Fibroblast of lung (primary cell): ENCODE measurements at regions not wholly inside any gene's neighbourhood (a gene's known extent, or its start where the extent isn't known, plus 50 kb on each side); places are given as distances from the start of the nearest gene placed in this dataset.

Experiments used
- DNase-seq, 2 donors: peaks; one replicate each; pipeline versions ENCODE4 v3.0.0 to v3.0.0-alpha.2; 2010; ENCODE audit warnings: low read depth in 2 of 2
- H2AFZ ChIP-seq: 2 replicates; pipeline ENCODE4 v1.5.1; 2012; ENCODE audit warnings: low read length, control low read depth, inconsistent platforms
- H3K27ac ChIP-seq: 2 replicates; pipeline ENCODE4 v1.5.1; 2011; ENCODE audit warnings: low read length, control low read depth; ENCODE audit not compliant: insufficient read depth
- H3K27me3 ChIP-seq: 2 replicates; pipeline ENCODE4 v1.5.1; 2011; ENCODE audit warnings: mild to moderate bottlenecking, low read length; ENCODE audit not compliant: control insufficient read depth, insufficient read depth
- H3K36me3 ChIP-seq: 2 replicates; pipeline ENCODE4 v1.5.1; 2011; ENCODE audit warnings: low read length; ENCODE audit not compliant: control insufficient read depth, insufficient read depth
- H3K4me1 ChIP-seq: 2 replicates; pipeline ENCODE4 v1.5.1; 2011; ENCODE audit warnings: low read length; ENCODE audit not compliant: control insufficient read depth, insufficient read depth; ENCODE audit errors: extremely low read depth
- H3K4me2 ChIP-seq: 2 replicates; pipeline ENCODE4 v1.5.1; 2011; ENCODE audit warnings: low read length, control low read depth; ENCODE audit not compliant: insufficient read depth; ENCODE audit errors: extremely low read depth
- H3K4me3 ChIP-seq, 4 experiments: fragments of 200-600 bp in 1 of 4; sonication (generic) in 1 of 4; replicated peaks in 1 of 4; 2 replicates each; pipeline ENCODE4 v1.5.1; 2011 to 2016; ENCODE audit warnings: low read length in 4 of 4, low read depth in 3 of 4, mild to moderate bottlenecking in 3 of 4, control low read depth in 2 of 4, inconsistent platforms in 1 of 4, mixed read lengths in 1 of 4; ENCODE audit not compliant: insufficient read depth in 1 of 4; ENCODE audit errors: control extremely low read depth in 1 of 4
- H3K79me2 ChIP-seq: 2 replicates; pipeline ENCODE4 v1.5.1; 2012; ENCODE audit warnings: mild to moderate bottlenecking, low read length, inconsistent platforms; ENCODE audit not compliant: control insufficient read depth, insufficient read depth
- H3K9ac ChIP-seq: 2 replicates; pipeline ENCODE4 v1.5.1; 2011; ENCODE audit warnings: mild to moderate bottlenecking, low read length, control low read depth; ENCODE audit not compliant: insufficient read depth
- H3K9me3 ChIP-seq: 2 replicates; pipeline ENCODE4 v1.5.1; 2012; ENCODE audit warnings: low read depth, low read length; ENCODE audit not compliant: control insufficient read depth, insufficient read depth
- H4K20me1 ChIP-seq: 2 replicates; pipeline ENCODE4 v1.5.1; 2011; ENCODE audit warnings: low read length; ENCODE audit not compliant: control insufficient read depth, insufficient read depth; ENCODE audit errors: extremely low read depth
- CTCF ChIP-seq, 2 donors: IDR thresholded peaks in 1 of 2; conservative IDR thresholded peaks in 1 of 2; 1 replicate in 1 of 2; 2 replicates in 1 of 2; pipeline ENCODE4 v1.5.1; 2011 to 2012; ENCODE audit warnings: low read length in 2 of 2, control low read depth in 1 of 2, inconsistent platforms in 1 of 2, low read depth in 1 of 2, mild to moderate bottlenecking in 1 of 2
- EZH2 ChIP-seq: IDR thresholded peaks from 2 replicates; pipeline ENCODE4 v1.5.1; 2012; ENCODE audit warnings: low read length, control low read depth, mild to moderate bottlenecking; ENCODE audit errors: missing control alignments

DNA sequence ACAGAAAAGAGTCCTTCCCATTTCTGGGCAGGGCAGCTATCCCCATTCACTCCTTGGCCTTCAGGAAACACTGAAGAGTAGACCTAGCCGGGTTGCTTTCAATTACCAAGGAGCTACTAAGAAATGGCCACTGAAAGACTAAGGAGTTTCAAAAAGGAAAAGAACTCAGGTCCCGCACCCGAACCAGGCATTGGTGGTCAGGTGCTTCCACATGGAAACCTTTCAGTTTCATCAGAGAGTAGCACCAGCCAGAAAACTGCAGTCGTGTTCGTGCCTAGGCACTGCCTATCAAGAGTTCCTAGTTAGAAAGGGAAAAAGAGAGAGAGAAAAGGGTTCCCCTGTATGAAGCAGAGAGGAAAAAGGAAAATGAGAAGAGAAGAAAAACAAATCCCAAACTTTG is 237.9 kb downstream of the KLHL4 start:
- Histone ChIP-seq H3K36me3 (no peaks in the 10 kb centered on the region), H3K9me3 (no peaks in the 10 kb centered on the region), H4K20me1 (no peaks in the 10 kb centered on the region), H3K4me3 (no peak overlapping the region), H3K4me1 (no peaks in the 10 kb centered on the region), H3K4me2 (no peak overlapping the region), H3K27ac (no peak overlapping the region), H3K79me2 (no peaks in the 10 kb centered on the region), H2AFZ (no peak overlapping the region), H3K27me3 (no peaks in the 10 kb centered on the region), H3K9ac (no peak overlapping the region)
- no peak for TF ChIP-seq CTCF (conservative IDR thresholded peaks at IDR 0.05 in 1 of 2, IDR thresholded peaks at IDR 0.05 in 1 of 2; ENCODE audit: low read depth in 1 of 2, low read length in 2 of 2)
- TF ChIP-seq EZH2 = no peak
- DNase-seq = no peak

DNA sequence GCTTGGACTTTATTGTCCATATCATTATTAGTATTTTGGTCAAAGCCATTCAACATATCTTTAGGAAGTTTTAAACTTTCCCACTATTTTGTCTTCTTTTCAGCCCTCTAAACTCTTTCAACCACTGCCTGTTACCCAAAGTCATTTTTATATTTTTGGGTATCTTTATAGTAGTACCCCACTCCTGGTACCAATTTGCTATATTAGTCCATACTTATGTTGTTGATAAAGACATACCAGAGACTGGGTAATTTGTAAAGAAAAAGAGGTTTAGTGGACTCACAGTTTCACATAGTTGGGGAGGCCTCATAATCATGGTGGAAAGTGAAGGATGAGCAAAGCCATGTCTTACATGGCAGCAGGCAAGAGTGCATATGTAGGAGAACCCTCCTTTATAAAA is 271.4 kb downstream of the KLHL4 start:
- no peaks in the 10 kb centered on the region for H3K79me2 ChIP-seq
- H3K4me3 ChIP-seq = no peak overlapping the region
- no peaks in the 10 kb centered on the region for H3K9me3 ChIP-seq
- H3K9ac ChIP-seq = no peak overlapping the region
- no peak overlapping the region for H3K4me2 ChIP-seq
- no peaks in the 10 kb centered on the region for H3K36me3 ChIP-seq
- H2AFZ ChIP-seq = no peak overlapping the region
- H3K27ac ChIP-seq = no peak overlapping the region
- no peak for DNase-seq
- H4K20me1 ChIP-seq = no peaks in the 10 kb centered on the region
- TF ChIP-seq EZH2 (no peak), CTCF (conservative IDR thresholded peaks at IDR 0.05 in 1 of 2, IDR thresholded peaks at IDR 0.05 in 1 of 2; ENCODE audit: low read depth in 1 of 2, low read length in 2 of 2) (no peak)
- H3K4me1 ChIP-seq = no peaks in the 10 kb centered on the region
- H3K27me3 ChIP-seq = no peaks in the 10 kb centered on the region

GRCh38 chrX:87798039-87798438 is 280.4 kb downstream of the KLHL4 start:
- H2AFZ ChIP-seq = no peak overlapping the region
- no peaks in the 10 kb centered on the region for H4K20me1 ChIP-seq
- no peaks in the 10 kb centered on the region for H3K4me1 ChIP-seq
- H3K9ac ChIP-seq = no peak overlapping the region
- no peak overlapping the region for H3K27ac ChIP-seq
- H3K4me3 ChIP-seq = no peak overlapping the region
- no peaks in the 10 kb centered on the region for H3K27me3 ChIP-seq
- no peaks in the 10 kb centered on the region for H3K36me3 ChIP-seq
- no peak overlapping the region for H3K4me2 ChIP-seq
- H3K79me2 ChIP-seq = no peaks in the 10 kb centered on the region
- TF ChIP-seq CTCF (conservative IDR thresholded peaks at IDR 0.05 in 1 of 2, IDR thresholded peaks at IDR 0.05 in 1 of 2; ENCODE audit: low read depth in 1 of 2, low read length in 2 of 2) (no peak), EZH2 (no peak)
- DNase-seq = no peak
- H3K9me3 ChIP-seq = no peaks in the 10 kb centered on the region
